Psoas muscle (tissue), 7 donors: ENCODE measurements at regions not wholly inside any gene's neighbourhood (a gene's known extent, or its start where the extent isn't known, plus 50 kb on each side); places are given as distances from the start of the nearest gene placed in this dataset.

Experiments
- ATAC-seq, 4 donors: fragments of 200-7000 bp; cut with Tn5 transposase; one replicate each; pipeline ENCODE4 v1.9.1; 2020; ENCODE audit warnings: moderate library complexity in 3 of 4, mild to moderate bottlenecking in 2 of 4
- DNase-seq, 2 donors: peaks; one replicate each; pipeline ENCODE4 v3.0.0-alpha.2; 2020
- H3K27ac ChIP-seq: fragments of 200-600 bp; one replicate; pipeline ENCODE4 v1.8.0; 2022
- H3K27me3 ChIP-seq, 3 donors: fragments of 200-600 bp in 1 of 3; one replicate each; pipeline versions ENCODE4 v1.6.1 to v1.8.0; 2013 to 2022; ENCODE audit warnings: low read length in 2 of 3, mild to moderate bottlenecking in 2 of 3, moderate library complexity in 1 of 3; ENCODE audit not compliant: insufficient read depth in 3 of 3
- H3K36me3 ChIP-seq, 2 donors: fragments of 200-600 bp in 1 of 2; one replicate each; pipeline versions ENCODE4 v1.6.1 to v1.8.0; 2013 to 2022; ENCODE audit warnings: low read depth in 1 of 2, mild to moderate bottlenecking in 1 of 2, moderate library complexity in 1 of 2; ENCODE audit not compliant: insufficient read depth in 1 of 2
- H3K4me1 ChIP-seq: fragments of 200-600 bp; one replicate; pipeline ENCODE4 v1.8.0; 2022
- H3K4me3 ChIP-seq: fragments of 200-600 bp; one replicate; pipeline ENCODE4 v1.8.0; 2022; ENCODE audit warnings: mild to moderate bottlenecking
- H3K9me3 ChIP-seq: fragments of 200-600 bp; one replicate; pipeline ENCODE4 v1.8.0; 2022
- CTCF ChIP-seq: fragments of 200-600 bp; IDR thresholded peaks from one replicate; pipeline ENCODE4 v1.8.0; 2022; ENCODE audit warnings: antibody characterized with exemption
- WGBS, 3 donors: extraction: QIAGEN DNeasy Blood & Tissue Kit; methylation state at CpG; one replicate each; pipeline versions ENCODE4 v1.1.6 to v1.1.7; 2013; 5-methylcytosine and 5-hydroxymethylcytosine counted together
- intact Hi-C, 2 donors: fragments of 100-400 bp; cut with DNase I; formaldehyde crosslinking; loops; one replicate each; pipeline versions ENCODE4 v1.11.0 to v1.14.2; 2022
- donor health status: healthy with polysubstance abuse.
- donor health status: DM: no; HTN: no; CAD: no; lungs with moderate emphysema.
- donor health status: Bipolar disorder and iron deficiency.
- donor health status: healthy.
- donor health status: DM: yes; HTN: yes; CAD: no.
- donor health status: DM: no; HTN: no; CAD: no.
- donor health status: DM: yes; HTN: yes; CAD: no.

DNA sequence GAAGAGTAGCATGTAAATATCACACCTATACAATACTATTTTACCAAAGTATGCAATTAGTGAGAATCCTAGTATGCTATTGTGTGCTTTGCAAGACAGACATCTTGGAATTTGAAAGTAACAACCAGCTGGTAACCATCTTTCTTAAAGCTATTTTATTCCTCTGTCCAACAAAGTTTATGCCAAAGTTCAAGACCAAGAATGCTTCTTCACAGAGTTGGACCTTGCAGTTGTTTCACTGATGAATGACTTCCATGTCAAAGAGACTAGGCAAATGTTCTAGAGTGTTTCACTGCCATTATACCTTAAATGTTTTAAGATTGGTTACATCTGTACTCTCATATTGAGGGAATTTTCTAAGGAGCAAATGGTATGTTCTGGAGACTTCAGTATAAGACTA is 215.2 kb upstream of the CRIM1 start:
- intact Hi-C loops: no loop called here
- no peak overlapping the region for H3K4me3 ChIP-seq
- H3K27ac ChIP-seq: no peak overlapping the region
- H3K4me1 ChIP-seq: no peaks in the 10 kb centered on the region
- H3K9me3 ChIP-seq: no peaks in the 10 kb centered on the region
- no peak for TF ChIP-seq CTCF
- H3K36me3 ChIP-seq: no peaks in the 10 kb centered on the region
- ATAC-seq (no peak), DNase-seq (no peak)
- no peaks in the 10 kb centered on the region for H3K27me3 ChIP-seq

DNA sequence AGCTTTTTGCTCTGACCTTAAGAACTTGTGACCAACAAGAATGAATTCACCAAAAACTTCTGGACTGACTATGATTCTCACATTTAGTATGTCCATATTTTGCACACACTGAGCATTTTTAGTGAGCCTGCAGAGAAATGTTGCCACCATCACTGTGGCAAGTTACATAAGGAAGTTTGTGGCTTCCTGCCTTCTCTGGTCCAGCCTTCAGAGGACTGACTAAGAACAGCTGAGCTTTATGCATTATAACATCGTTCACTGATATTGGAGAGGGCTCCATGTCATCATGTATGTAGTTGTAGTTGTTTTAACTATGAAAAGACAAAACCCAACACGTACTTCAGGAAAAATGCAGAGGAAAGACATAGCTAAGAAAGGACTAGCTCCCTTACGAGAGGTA is 218.0 kb upstream of the CRIM1 start:
- 65 to 69% (median 66%) methylated on average over 3 of the region's 3 CpGs for WGBS, 3 donors
- no peaks in the 10 kb centered on the region for H3K4me1 ChIP-seq
- ATAC-seq (no peak), DNase-seq (no peak)
- no peak overlapping the region for H3K27ac ChIP-seq
- no peak overlapping the region for H3K4me3 ChIP-seq
- H3K36me3 ChIP-seq: no peaks in the 10 kb centered on the region
- TF ChIP-seq CTCF: no peak
- intact Hi-C loops: no loop called here
- no peaks in the 10 kb centered on the region for H3K9me3 ChIP-seq
- H3K27me3 ChIP-seq: no peaks in the 10 kb centered on the region

- DNase-seq (no peak), ATAC-seq (no peak)
- TF ChIP-seq CTCF: no peak
- Histone ChIP-seq H3K27me3 (no peaks in the 10 kb centered on the region), H3K9me3 (no peaks in the 10 kb centered on the region), H3K36me3 (no peaks in the 10 kb centered on the region), H3K4me1 (no peaks in the 10 kb centered on the region), H3K27ac (no peak overlapping the region), H3K4me3 (no peak overlapping the region)
- intact Hi-C loops: no loop called here
Observed at GRCh38 chr2:36134281-36134680, 221.3 kb upstream of the CRIM1 start.

DNA sequence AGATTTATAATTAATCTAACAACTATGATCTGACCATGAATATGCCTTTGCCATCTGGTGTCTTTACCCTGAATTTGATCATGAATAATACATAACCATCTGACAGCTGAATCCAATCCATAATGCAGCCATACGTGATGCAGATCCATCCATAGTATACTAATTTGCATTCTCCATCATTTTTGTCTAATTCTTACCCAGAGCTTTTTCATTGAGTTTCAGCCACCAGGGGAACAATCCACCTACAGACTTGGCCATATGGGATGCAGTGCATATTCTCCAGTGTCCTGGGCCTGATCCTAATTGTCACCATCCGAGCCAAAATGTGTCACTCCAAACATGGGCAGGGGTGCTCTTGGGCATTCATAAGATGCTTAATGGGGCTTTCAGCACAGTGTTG is 227.2 kb upstream of the CRIM1 start:
- intact Hi-C loops: no loop called here
- Histone ChIP-seq H3K36me3 (no peaks in the 10 kb centered on the region), H3K27me3 (no peaks in the 10 kb centered on the region), H3K27ac (no peak overlapping the region), H3K9me3 (no peaks in the 10 kb centered on the region), H3K4me3 (no peak overlapping the region), H3K4me1 (no peaks in the 10 kb centered on the region)
- ATAC-seq (no peak), DNase-seq (no peak)
- WGBS, 3 donors: 80 to 86% (median 83%) methylated on average over 2 of the region's 2 CpGs
- no peak for TF ChIP-seq CTCF

GRCh38 chr2:36125702-36126101 is 229.9 kb upstream of the CRIM1 start:
- no peaks in the 10 kb centered on the region for H3K36me3 ChIP-seq
- no peaks in the 10 kb centered on the region for H3K27me3 ChIP-seq
- WGBS, 3 donors: 34 to 38% (median 36%) methylated on average over 7 of the region's 7 CpGs
- H3K9me3 ChIP-seq: no peaks in the 10 kb centered on the region
- no peaks in the 10 kb centered on the region for H3K4me1 ChIP-seq
- no peak overlapping the region for H3K4me3 ChIP-seq
- no peak for ATAC-seq
- TF ChIP-seq CTCF: no peak
- no peak overlapping the region for H3K27ac ChIP-seq
- intact Hi-C loops: no loop called here
- no peak for DNase-seq
